ENCODE measurements at regions not wholly inside any gene's neighbourhood (a gene's known extent, or its start where the extent isn't known, plus 50 kb on each side); places are given as distances from the start of the nearest gene placed in this dataset.
"Not testable (repeated sequence)": the region's sequence is repeated elsewhere in the genome, so short reads cannot be mapped to it uniquely, and the experiment has no call there.

DNA sequence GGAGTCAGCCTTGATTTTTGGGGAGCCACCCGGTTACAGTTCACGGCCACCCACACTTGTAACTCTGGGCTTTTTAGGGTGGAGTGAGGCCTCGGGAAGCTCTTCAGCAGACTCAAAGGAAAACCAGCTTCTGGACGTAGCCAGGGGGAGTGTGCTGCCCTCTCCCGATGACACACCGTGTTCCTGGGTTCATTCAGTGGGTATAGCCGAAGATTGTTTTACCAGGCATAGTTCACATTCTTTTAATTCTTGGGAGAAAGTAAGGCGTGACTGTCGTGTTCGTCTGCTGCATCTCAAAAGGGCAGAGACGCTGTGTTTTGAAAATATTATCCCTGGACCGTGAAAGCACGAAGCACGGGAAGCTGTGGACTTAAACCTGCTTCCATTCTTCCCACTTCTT lies 93.6 kb upstream of the PABPC3 start:
- TF ChIP-seq, protein P1, sequence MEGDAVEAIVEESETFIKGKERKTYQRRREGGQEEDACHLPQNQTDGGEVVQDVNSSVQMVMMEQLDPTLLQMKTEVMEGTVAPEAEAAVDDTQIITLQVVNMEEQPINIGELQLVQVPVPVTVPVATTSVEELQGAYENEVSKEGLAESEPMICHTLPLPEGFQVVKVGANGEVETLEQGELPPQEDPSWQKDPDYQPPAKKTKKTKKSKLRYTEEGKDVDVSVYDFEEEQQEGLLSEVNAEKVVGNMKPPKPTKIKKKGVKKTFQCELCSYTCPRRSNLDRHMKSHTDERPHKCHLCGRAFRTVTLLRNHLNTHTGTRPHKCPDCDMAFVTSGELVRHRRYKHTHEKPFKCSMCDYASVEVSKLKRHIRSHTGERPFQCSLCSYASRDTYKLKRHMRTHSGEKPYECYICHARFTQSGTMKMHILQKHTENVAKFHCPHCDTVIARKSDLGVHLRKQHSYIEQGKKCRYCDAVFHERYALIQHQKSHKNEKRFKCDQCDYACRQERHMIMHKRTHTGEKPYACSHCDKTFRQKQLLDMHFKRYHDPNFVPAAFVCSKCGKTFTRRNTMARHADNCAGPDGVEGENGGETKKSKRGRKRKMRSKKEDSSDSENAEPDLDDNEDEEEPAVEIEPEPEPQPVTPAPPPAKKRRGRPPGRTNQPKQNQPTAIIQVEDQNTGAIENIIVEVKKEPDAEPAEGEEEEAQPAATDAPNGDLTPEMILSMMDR (IDR thresholded peaks at IDR 0.05), result not testable (repeated sequence)
- TF ChIP-seq POLR2A (IDR thresholded peaks at IDR 0.05), result not testable (repeated sequence)

Data from body of pancreas (tissue), 4 donors.